ENCODE measurements at regions not wholly inside any gene's neighbourhood (a gene's known extent, or its start where the extent isn't known, plus 50 kb on each side); places are given as distances from the start of the nearest gene placed in this dataset.

GRCh38 chr11:11135820-11136476 is 217.1 kb downstream of the CSNK2A3 start:
- DNase-seq: no peak

- DNase-seq: no peak
These were observed 223.9 kb downstream of the CSNK2A3 start for GRCh38 chr11:11129118-11129517.

- DNase-seq: no peak
These were observed 227.4 kb downstream of the CSNK2A3 start for GRCh38 chr11:11125618-11126017.

- no peak for DNase-seq
These were observed 230.3 kb downstream of the CSNK2A3 start for GRCh38 chr11:11122749-11123148.

GRCh38 chr11:11119917-11120316 is 233.1 kb downstream of the CSNK2A3 start:
- no peak for DNase-seq

- no peak for DNase-seq
These were observed 235.3 kb downstream of the CSNK2A3 start for GRCh38 chr11:11117730-11118129.

- no peak for DNase-seq
These were observed 237.6 kb downstream of the CSNK2A3 start for GRCh38 chr11:11115475-11115874.

GRCh38 chr11:11113626-11114025 is 239.4 kb downstream of the CSNK2A3 start:
- no peak for DNase-seq

GRCh38 chr11:11108026-11108425 is 245.0 kb downstream of the CSNK2A3 start:
- no peak for DNase-seq

GRCh38 chr11:11107076-11107723 is 245.8 kb downstream of the CSNK2A3 start:
- no peak for DNase-seq

- DNase-seq: no peak
These were observed 247.5 kb upstream of the ZBED5 start for GRCh38 chr11:11105361-11105760.

GRCh38 chr11:11095831-11096723 is 238.2 kb upstream of the ZBED5 start:
- DNase-seq: no peak

GRCh38 chr11:11090495-11090894 is 232.6 kb upstream of the ZBED5 start:
- DNase-seq: no peak

- DNase-seq: no peak
These were observed 232.0 kb upstream of the ZBED5 start for GRCh38 chr11:11089805-11090204.

GRCh38 chr11:11086979-11087378 is 229.1 kb upstream of the ZBED5 start:
- DNase-seq: no peak

GRCh38 chr11:11085580-11085979 is 227.7 kb upstream of the ZBED5 start:
- DNase-seq: no peak

- DNase-seq: no peak
These were observed 226.5 kb upstream of the ZBED5 start for GRCh38 chr11:11084337-11084736.

- DNase-seq: no peak
These were observed 225.6 kb upstream of the ZBED5 start for GRCh38 chr11:11083441-11083840.

- DNase-seq: no peak
These were observed 224.8 kb upstream of the ZBED5 start for GRCh38 chr11:11082646-11083045.

- no peak for DNase-seq
These were observed 223.9 kb upstream of the ZBED5 start for GRCh38 chr11:11081776-11082175.

GRCh38 chr11:11081288-11081687 is 223.4 kb upstream of the ZBED5 start:
- no peak for DNase-seq

- no peak for DNase-seq
These were observed 220.7 kb upstream of the ZBED5 start for GRCh38 chr11:11078344-11079086.

- no peak for DNase-seq
These were observed 220.0 kb upstream of the ZBED5 start for GRCh38 chr11:11077898-11078297.

All from NCI-H774 (cell line).